Endothelial cell of umbilical vein (primary cell): ENCODE measurements at regions not wholly inside any gene's neighbourhood (a gene's known extent, or its start where the extent isn't known, plus 50 kb on each side); places are given as distances from the start of the nearest gene placed in this dataset.

Experiments
- CTCF ChIP-seq, 2 donors: IDR thresholded peaks; 1 replicate in 1 of 2; 2 replicates in 1 of 2; pipeline ENCODE4 v1.5.1; 2011; ENCODE audit warnings: low read length in 2 of 2, mild to moderate bottlenecking in 2 of 2, moderate library complexity in 2 of 2, control low read depth in 1 of 2, inconsistent platforms in 1 of 2, low read depth in 1 of 2; ENCODE audit not compliant: insufficient read depth in 1 of 2; ENCODE audit errors: extremely low read depth in 1 of 2
- EZH2 ChIP-seq: IDR thresholded peaks from 2 replicates; pipeline ENCODE4 v1.6.1; 2012; ENCODE audit warnings: borderline replicate concordance, low read depth, mild to moderate bottlenecking, moderate library complexity, low read length, inconsistent platforms; ENCODE audit not compliant: severe bottlenecking
- POLR2AphosphoS5 ChIP-seq: IDR thresholded peaks from 2 replicates; pipeline ENCODE4 v1.6.1; 2012; ENCODE audit warnings: low read depth, mild to moderate bottlenecking, control low read depth, low read length, moderate library complexity; ENCODE audit not compliant: insufficient read depth

GRCh38 chr10:118838364-118838763 lies 83.6 kb upstream of the CACUL1 start:
- TF ChIP-seq CTCF (IDR thresholded peaks at IDR 0.05; ENCODE audit: extremely low read depth in 1 of 2, insufficient read depth in 1 of 2, low read depth in 1 of 2, low read length in 2 of 2): no peak
- no peak for TF ChIP-seq EZH2
- TF ChIP-seq POLR2AphosphoS5: no peak
